DND-41 (cell line): ENCODE measurements at regions not wholly inside any gene's neighbourhood (a gene's known extent, or its start where the extent isn't known, plus 50 kb on each side); places are given as distances from the start of the nearest gene placed in this dataset.

ENCODE experiments used
- CTCF ChIP-seq: IDR thresholded peaks from 2 replicates; pipeline ENCODE4 v1.5.1; 2012; ENCODE audit warnings: borderline replicate concordance, low read length, moderate library complexity, mild to moderate bottlenecking; ENCODE audit not compliant: poor library complexity, severe bottlenecking; ENCODE audit errors: extremely low read depth
- EZH2 ChIP-seq: IDR thresholded peaks from 3 replicates; pipeline ENCODE4 v1.6.1; 2012; ENCODE audit warnings: borderline replicate concordance, low read depth, mild to moderate bottlenecking, moderate library complexity, low read length, inconsistent platforms; ENCODE audit not compliant: severe bottlenecking

- TF ChIP-seq CTCF (no peak), EZH2 (no peak)
Observed at GRCh38 chr3:127363171-127363570, 75.3 kb upstream of the PRR20G start.
